Hepatocyte (in vitro differentiated cells): ENCODE measurements at regions not wholly inside any gene's neighbourhood (a gene's known extent, or its start where the extent isn't known, plus 50 kb on each side); places are given as distances from the start of the nearest gene placed in this dataset.

Source experiments
- DNase-seq: peaks from one replicate; pipeline ENCODE4 v3.0.0-alpha.2; 2016; ENCODE audit warnings: low spot score
- H2AFZ ChIP-seq: fragments of 200-600 bp; sonication (generic); 2 replicates; pipeline ENCODE4 v1.6.0; 2016; ENCODE audit warnings: antibody characterized with exemption, mild to moderate bottlenecking
- H3K27ac ChIP-seq: fragments of 200-600 bp; sonication (generic); 2 replicates; pipeline ENCODE4 v1.5.1; 2016; ENCODE audit warnings: mild to moderate bottlenecking
- H3K27me3 ChIP-seq: fragments of 200-600 bp; sonication (generic); 2 replicates; pipeline ENCODE4 v1.6.1; 2016
- H3K36me3 ChIP-seq: fragments of 200-600 bp; sonication (generic); replicated peaks from 2 replicates; pipeline ENCODE4 v1.5.1; 2016; ENCODE audit warnings: low read depth; ENCODE audit not compliant: insufficient read depth
- H3K4me1 ChIP-seq: fragments of 200-600 bp; sonication (generic); 2 replicates; pipeline ENCODE4 v1.5.1; 2016; ENCODE audit warnings: mild to moderate bottlenecking, moderate library complexity; ENCODE audit not compliant: insufficient read depth
- H3K4me2 ChIP-seq: fragments of 200-600 bp; sonication (generic); 2 replicates; pipeline ENCODE4 v1.6.0; 2016
- H3K4me3 ChIP-seq: fragments of 200-600 bp; sonication (generic); 2 replicates; pipeline ENCODE4 v1.5.1; 2016; ENCODE audit warnings: mild to moderate bottlenecking
- H3K79me2 ChIP-seq: fragments of 200-600 bp; sonication (generic); 2 replicates; pipeline ENCODE4 v1.6.0; 2017; ENCODE audit warnings: mild to moderate bottlenecking
- H3K9me2 ChIP-seq: fragments of 200-600 bp; sonication (generic); replicated peaks from 2 replicates; pipeline ENCODE4 v1.6.0; 2017; ENCODE audit warnings: mild to moderate bottlenecking; ENCODE audit not compliant: insufficient read depth
- H3K9me3 ChIP-seq: fragments of 200-600 bp; sonication (generic); 2 replicates; pipeline ENCODE4 v1.5.1; 2016; ENCODE audit warnings: low read depth, mild to moderate bottlenecking
- H4K20me1 ChIP-seq: fragments of 200-600 bp; sonication (generic); 2 replicates; pipeline ENCODE4 v1.6.0; 2016; ENCODE audit warnings: mild to moderate bottlenecking; ENCODE audit not compliant: insufficient read depth, poor library complexity, severe bottlenecking
- CTCF ChIP-seq: fragments of 200-600 bp; sonication (generic); IDR thresholded peaks from 2 replicates; pipeline ENCODE4 v1.5.1; 2016; ENCODE audit warnings: antibody characterized with exemption, mild to moderate bottlenecking; ENCODE audit not compliant: poor library complexity
- EZH2 ChIP-seq: fragments of 200-600 bp; sonication (generic); IDR thresholded peaks from 2 replicates; pipeline ENCODE4 v1.6.1; 2016; ENCODE audit warnings: antibody characterized with exemption, mild to moderate bottlenecking, borderline replicate concordance
- EZH2phosphoT487 ChIP-seq: fragments of 200-600 bp; sonication (generic); IDR thresholded peaks from one replicate; pipeline ENCODE4 v1.6.1; 2018; ENCODE audit warnings: antibody characterized with exemption, mild to moderate bottlenecking, low read depth, moderate library complexity; ENCODE audit not compliant: unreplicated experiment, severe bottlenecking
- WGBS: methylation state at CpG from one replicate; pipeline ENCODE4 v1.1.6; 2016; ENCODE audit warnings: low lambda C conversion rate; ENCODE audit errors: missing lambda C conversion rate; 5-methylcytosine and 5-hydroxymethylcytosine counted together

DNA sequence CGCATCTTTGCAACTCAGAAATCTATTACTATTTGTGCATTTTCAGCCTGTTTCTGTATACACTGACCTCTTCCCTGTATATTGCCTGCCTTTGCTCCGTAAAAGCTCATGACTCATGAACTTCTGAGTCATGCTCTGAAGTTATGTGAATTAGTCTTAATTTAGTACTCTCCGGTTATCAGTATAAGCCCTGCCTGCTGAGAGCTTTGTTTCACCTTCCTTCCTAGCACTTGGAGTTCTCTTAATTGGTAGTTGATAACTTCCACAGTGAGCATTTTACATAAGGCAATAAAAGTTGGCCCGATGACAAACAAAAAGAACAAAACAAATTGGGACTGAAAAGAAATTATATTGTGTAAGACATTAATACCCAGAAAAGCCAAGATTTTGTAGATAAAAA, 231.4 kb downstream of the GJA1 start:
- TF ChIP-seq CTCF (no peak), EZH2phosphoT487 (no peak), EZH2 (no peak)

GRCh38 chr6:121668259-121668658, 232.8 kb downstream of the GJA1 start:
- no peaks in the 10 kb centered on the region for H3K9me3 ChIP-seq
- H3K9me2 ChIP-seq: no peaks in the 10 kb centered on the region
- H3K4me2 ChIP-seq: no peak overlapping the region
- TF ChIP-seq EZH2 (no peak), CTCF (no peak), EZH2phosphoT487 (no peak)
- H3K27ac ChIP-seq: no peak overlapping the region
- H3K79me2 ChIP-seq: no peaks in the 10 kb centered on the region
- no peaks in the 10 kb centered on the region for H3K4me1 ChIP-seq
- no peak for DNase-seq
- H3K36me3 ChIP-seq: no peaks in the 10 kb centered on the region
- no peak overlapping the region for H2AFZ ChIP-seq
- H3K27me3 ChIP-seq: no peaks in the 10 kb centered on the region
- H4K20me1 ChIP-seq: no peaks in the 10 kb centered on the region
- no peak overlapping the region for H3K4me3 ChIP-seq
- WGBS: 83% methylated on average over 3 of the region's 3 CpGs

More for the DNA sequence above, 231.4 kb downstream of the GJA1 start:
- Histone ChIP-seq H2AFZ (no peak overlapping the region), H3K27ac (peak overlapping the region; percentile 39), H4K20me1 (no peaks in the 10 kb centered on the region), H3K4me2 (peak overlapping the region; percentile 10), H3K79me2 (no peaks in the 10 kb centered on the region), H3K36me3 (no peaks in the 10 kb centered on the region), H3K4me3 (no peak overlapping the region), H3K4me1 (no peaks in the 10 kb centered on the region), H3K9me3 (no peaks in the 10 kb centered on the region), H3K27me3 (no peaks in the 10 kb centered on the region), H3K9me2 (no peaks in the 10 kb centered on the region)
- 35% methylated on average over 4 of the region's 4 CpGs for WGBS
- peak; percentile 62 for DNase-seq

DNA sequence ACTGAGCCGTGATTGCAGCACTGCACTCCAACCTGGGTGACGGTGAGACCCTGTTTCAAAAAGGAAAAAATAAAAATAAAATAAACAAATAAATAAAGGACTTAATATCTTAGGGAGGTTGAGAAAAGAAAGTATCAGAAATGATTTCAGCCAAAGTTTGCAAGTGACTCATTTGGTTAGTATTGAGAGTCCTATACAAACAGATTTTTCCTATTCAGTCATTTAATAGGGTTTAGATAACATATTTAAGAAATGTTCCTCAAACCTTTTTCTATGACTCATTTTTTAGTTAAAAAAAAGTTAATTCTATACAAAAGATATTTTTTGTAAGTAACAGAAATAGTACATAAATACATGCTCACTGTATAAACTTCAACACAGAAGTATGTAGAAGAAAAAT, 235.1 kb downstream of the GJA1 start:
- H3K9me3 ChIP-seq: no peaks in the 10 kb centered on the region

More for the DNA sequence above, 235.1 kb downstream of the GJA1 start:
- H3K4me1 ChIP-seq: no peaks in the 10 kb centered on the region
- no peaks in the 10 kb centered on the region for H3K9me2 ChIP-seq
- no peaks in the 10 kb centered on the region for H3K79me2 ChIP-seq
- 92% methylated on average over 2 of the region's 2 CpGs for WGBS
- DNase-seq: no peak
- no peak overlapping the region for H3K27ac ChIP-seq
- no peaks in the 10 kb centered on the region for H3K27me3 ChIP-seq
- H2AFZ ChIP-seq: no peak overlapping the region
- H3K4me2 ChIP-seq: no peak overlapping the region
- no peak overlapping the region for H3K4me3 ChIP-seq
- no peaks in the 10 kb centered on the region for H3K36me3 ChIP-seq
- TF ChIP-seq EZH2phosphoT487 (no peak), CTCF (no peak), EZH2 (no peak)
- H4K20me1 ChIP-seq: no peaks in the 10 kb centered on the region
